ENCODE measurements at regions not wholly inside any gene's neighbourhood (a gene's known extent, or its start where the extent isn't known, plus 50 kb on each side); places are given as distances from the start of the nearest gene placed in this dataset.

DNA sequence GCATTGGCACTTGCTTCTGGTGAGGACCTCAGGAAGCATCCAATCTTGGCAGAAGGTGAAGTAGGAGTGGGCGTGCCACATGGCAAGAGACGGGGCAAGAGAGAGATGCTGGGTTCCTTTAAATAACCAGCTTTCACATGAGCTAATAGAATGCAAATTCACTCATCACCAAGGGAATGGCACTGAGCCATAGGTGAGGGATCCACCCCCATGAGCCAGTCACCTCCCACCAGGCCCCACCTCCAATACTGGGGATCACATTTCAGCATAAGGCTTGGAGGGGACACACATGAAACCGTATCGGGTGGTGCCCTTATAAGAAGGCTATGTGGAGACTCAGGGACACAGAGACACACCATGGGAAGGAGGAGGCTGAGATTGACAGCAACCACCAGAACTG is 140.0 kb upstream of the MSX1 start:
- no peak overlapping the region for H3K4me3 ChIP-seq (ENCODE audit: low read depth, low read length)
- DNase-seq (ENCODE audit: low read depth, low spot score), result no peak
- in situ Hi-C loops (cut with HindIII; ENCODE audit: low sequenced_read_pairs), result no loop called here
- TF ChIP-seq, protein P1, sequence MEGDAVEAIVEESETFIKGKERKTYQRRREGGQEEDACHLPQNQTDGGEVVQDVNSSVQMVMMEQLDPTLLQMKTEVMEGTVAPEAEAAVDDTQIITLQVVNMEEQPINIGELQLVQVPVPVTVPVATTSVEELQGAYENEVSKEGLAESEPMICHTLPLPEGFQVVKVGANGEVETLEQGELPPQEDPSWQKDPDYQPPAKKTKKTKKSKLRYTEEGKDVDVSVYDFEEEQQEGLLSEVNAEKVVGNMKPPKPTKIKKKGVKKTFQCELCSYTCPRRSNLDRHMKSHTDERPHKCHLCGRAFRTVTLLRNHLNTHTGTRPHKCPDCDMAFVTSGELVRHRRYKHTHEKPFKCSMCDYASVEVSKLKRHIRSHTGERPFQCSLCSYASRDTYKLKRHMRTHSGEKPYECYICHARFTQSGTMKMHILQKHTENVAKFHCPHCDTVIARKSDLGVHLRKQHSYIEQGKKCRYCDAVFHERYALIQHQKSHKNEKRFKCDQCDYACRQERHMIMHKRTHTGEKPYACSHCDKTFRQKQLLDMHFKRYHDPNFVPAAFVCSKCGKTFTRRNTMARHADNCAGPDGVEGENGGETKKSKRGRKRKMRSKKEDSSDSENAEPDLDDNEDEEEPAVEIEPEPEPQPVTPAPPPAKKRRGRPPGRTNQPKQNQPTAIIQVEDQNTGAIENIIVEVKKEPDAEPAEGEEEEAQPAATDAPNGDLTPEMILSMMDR (IDR thresholded peaks at IDR 0.05; ENCODE audit: low read depth, low read length), result no peak

DNA sequence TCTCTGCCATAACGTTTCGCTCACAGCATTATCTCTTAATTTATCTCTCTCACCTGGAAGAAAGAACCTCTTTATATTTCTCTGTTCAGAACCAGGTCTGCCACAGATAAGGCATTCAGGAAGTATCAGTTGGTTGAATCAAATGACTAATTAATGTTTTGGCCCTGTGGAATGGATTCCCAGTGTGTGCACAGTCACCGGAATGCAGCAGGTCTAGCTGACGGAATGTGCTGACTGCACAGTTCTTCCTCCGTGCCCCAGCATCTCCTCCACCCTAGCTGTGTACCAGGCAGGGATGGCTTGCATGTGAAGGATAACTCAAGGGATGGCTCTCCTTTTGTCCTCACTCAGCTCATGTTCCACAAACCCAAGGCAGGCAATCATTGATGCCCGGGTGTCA is 141.8 kb upstream of the MSX1 start:
- in situ Hi-C loops (cut with HindIII; ENCODE audit: low sequenced_read_pairs), result no loop called here
- DNase-seq (ENCODE audit: low read depth, low spot score), result no peak
- TF ChIP-seq, protein P1 (IDR thresholded peaks at IDR 0.05; ENCODE audit: low read depth, low read length), result no peak
- H3K4me3 ChIP-seq (ENCODE audit: low read depth, low read length), result no peak overlapping the region

DNA sequence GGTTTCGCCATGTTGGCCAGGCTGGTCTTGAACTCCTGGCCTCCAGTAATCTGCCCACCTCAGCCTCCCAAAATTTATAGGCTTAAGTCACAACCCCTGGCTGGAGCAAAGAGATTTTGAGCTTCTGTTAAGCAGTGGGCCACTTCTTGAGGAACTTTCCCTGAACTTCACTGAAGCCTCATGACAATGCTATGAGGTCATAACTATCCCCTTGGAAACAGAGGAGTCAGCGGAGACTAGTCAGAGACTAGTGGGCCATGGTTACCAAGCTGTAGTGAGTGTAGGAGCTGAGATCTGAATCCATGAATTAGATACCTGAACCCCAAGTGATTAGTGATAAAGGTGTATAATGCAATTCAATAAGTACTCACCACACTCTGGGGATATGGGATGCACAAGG is 145.1 kb upstream of the MSX1 start:
- TF ChIP-seq, protein P1 (IDR thresholded peaks at IDR 0.05; ENCODE audit: low read depth, low read length), result no peak
- peak; percentile 30 for DNase-seq (ENCODE audit: low read depth, low spot score)
- no peak overlapping the region for H3K4me3 ChIP-seq (ENCODE audit: low read depth, low read length)
- in situ Hi-C loops (cut with HindIII; ENCODE audit: low sequenced_read_pairs), result no loop called here

DNA sequence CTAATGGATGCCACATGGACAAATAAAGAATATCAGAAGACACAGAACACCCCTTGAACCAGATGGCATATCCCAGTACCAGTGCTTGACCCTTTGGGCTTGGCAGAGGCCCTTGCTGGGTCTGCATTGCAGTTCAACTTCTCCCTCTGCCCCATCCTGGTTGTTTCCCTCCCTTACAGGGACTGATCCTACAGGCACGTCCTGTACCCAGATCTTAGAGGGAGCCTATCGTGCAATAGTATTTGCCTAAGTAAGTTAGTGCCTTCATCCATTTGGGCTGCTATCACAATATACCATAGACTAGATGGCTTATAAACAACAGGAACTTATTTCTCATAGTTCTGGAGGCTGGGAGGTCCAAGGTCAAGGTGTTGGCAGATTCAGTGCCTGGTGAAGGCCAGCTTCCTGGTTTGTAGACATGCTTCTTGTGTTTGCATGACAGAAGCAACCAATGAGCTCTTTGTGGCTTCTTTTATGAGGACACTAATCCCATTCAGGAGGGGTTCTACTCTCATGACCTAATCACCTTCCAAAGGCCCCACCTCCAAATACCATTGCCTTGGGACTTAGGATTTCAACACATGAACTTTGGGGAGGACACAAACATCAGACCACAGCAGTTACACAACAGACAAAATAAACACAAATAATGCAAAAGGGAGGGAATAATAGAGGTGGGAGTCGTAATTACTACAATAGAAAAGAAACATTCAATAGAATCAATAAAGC is 146.5 kb upstream of the MSX1 start:
- no peak overlapping the region for H3K4me3 ChIP-seq (ENCODE audit: low read depth, low read length)
- no peak for DNase-seq (ENCODE audit: low read depth, low spot score)
- in situ Hi-C loops (cut with HindIII; ENCODE audit: low sequenced_read_pairs), result no loop called here
- TF ChIP-seq, protein P1 (IDR thresholded peaks at IDR 0.05; ENCODE audit: low read depth, low read length), result no peak

DNA sequence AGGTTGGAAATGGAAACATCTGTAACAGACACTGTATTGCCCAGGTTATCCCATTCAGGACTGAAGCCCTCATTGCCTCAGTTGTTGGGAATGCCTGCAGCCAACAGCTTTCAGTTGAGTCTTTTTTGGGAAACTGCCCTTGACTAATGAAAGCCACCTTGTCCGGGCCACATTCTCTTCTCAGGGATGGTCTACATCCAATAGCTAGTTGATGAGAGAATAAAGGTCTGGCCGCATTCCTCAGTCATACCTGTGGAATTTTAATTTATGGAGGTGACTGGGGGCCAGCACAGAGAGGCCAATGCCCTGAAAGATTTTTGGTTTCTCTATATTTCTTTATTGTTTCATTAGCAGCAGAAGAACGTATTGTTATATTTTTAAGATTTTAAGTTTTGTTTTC is 147.6 kb upstream of the MSX1 start:
- TF ChIP-seq, protein P1 (IDR thresholded peaks at IDR 0.05; ENCODE audit: low read depth, low read length), result no peak
- H3K4me3 ChIP-seq (ENCODE audit: low read depth, low read length), result no peak overlapping the region
- in situ Hi-C loops (cut with HindIII; ENCODE audit: low sequenced_read_pairs), result no loop called here
- DNase-seq (ENCODE audit: low read depth, low spot score), result no peak

DNA sequence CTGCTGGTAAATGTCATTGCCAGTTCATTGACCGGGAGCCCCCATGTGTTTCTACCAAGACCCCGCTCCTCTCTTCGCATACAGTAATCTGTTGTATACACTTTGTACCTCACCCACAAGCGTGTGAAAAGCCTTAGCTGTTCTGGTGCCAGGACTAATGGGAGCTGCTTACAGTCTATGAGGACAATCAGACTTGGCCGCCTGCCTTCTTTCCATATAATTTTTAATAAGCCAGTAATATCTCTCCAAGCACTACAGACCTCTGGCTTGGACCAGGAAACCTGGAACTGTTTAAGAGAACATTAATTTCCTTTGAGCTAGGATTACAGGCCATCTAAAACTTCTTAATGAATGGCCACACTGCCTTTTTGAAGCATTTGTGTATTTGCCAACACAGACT is 149.7 kb upstream of the MSX1 start:
- in situ Hi-C loops (cut with HindIII; ENCODE audit: low sequenced_read_pairs), result no loop called here
- TF ChIP-seq, protein P1 (IDR thresholded peaks at IDR 0.05; ENCODE audit: low read depth, low read length), result no peak
- no peak overlapping the region for H3K4me3 ChIP-seq (ENCODE audit: low read depth, low read length)
- no peak for DNase-seq (ENCODE audit: low read depth, low spot score)

All from astrocyte of the spinal cord (primary cell).